B cell (primary cell): ENCODE measurements at regions not wholly inside any gene's neighbourhood (a gene's known extent, or its start where the extent isn't known, plus 50 kb on each side); places are given as distances from the start of the nearest gene placed in this dataset.

Experiments
- EZH2 ChIP-seq: IDR thresholded peaks from 2 replicates; pipeline ENCODE4 v1.6.1; 2012; ENCODE audit warnings: borderline replicate concordance, low read depth, mild to moderate bottlenecking, moderate library complexity, low read length; ENCODE audit not compliant: insufficient read depth, poor library complexity, severe bottlenecking
- TF ChIP-seq, protein P1 (sequence below): fragments of 200-600 bp; IDR thresholded peaks from one replicate; pipeline ENCODE4 v1.8.0; 2022; ENCODE audit warnings: antibody characterized with exemption, mild to moderate bottlenecking

DNA sequence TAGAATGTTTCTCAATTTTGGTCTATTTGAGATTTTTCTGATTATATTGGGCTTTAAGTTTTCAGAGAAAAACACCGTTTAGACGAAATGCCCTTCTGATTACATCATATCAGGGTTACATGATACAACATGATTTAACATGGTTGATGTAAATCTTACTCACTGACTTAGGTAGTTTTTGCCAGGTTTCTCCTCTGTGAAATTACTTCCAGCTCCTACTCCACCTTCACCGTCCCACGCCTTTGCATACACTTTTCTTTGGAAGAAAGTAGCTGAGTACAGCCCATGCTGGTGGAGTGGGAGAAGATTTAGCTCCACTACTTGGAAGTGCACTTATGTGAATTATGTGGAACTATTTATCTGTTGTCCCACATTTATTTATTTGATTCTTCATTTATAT lies 433.2 kb upstream of the KLHL1 start:
- TF ChIP-seq, protein P1, sequence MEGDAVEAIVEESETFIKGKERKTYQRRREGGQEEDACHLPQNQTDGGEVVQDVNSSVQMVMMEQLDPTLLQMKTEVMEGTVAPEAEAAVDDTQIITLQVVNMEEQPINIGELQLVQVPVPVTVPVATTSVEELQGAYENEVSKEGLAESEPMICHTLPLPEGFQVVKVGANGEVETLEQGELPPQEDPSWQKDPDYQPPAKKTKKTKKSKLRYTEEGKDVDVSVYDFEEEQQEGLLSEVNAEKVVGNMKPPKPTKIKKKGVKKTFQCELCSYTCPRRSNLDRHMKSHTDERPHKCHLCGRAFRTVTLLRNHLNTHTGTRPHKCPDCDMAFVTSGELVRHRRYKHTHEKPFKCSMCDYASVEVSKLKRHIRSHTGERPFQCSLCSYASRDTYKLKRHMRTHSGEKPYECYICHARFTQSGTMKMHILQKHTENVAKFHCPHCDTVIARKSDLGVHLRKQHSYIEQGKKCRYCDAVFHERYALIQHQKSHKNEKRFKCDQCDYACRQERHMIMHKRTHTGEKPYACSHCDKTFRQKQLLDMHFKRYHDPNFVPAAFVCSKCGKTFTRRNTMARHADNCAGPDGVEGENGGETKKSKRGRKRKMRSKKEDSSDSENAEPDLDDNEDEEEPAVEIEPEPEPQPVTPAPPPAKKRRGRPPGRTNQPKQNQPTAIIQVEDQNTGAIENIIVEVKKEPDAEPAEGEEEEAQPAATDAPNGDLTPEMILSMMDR, result no peak
- TF ChIP-seq EZH2, result no peak
